Progenitor cell of endocrine pancreas (in vitro differentiated cells): ENCODE measurements at regions not wholly inside any gene's neighbourhood (a gene's known extent, or its start where the extent isn't known, plus 50 kb on each side); places are given as distances from the start of the nearest gene placed in this dataset.

ENCODE experiments used
- DNase-seq: peaks from one replicate; pipeline ENCODE4 v3.0.0; 2021; ENCODE audit warnings: low spot score; ENCODE audit not compliant: unreplicated experiment
- H3K27ac Mint-ChIP-seq: 2 replicates; pipeline ENCODE4 v1.8.0; 2021; ENCODE audit warnings: mild to moderate bottlenecking, moderate library complexity, mixed read lengths
- H3K27me3 Mint-ChIP-seq: 2 replicates; pipeline ENCODE4 v1.8.0; 2021; ENCODE audit warnings: mixed read lengths
- H3K36me3 Mint-ChIP-seq: 2 replicates; pipeline ENCODE4 v1.8.0; 2022; ENCODE audit warnings: mixed read lengths; ENCODE audit not compliant: insufficient read depth
- H3K4me1 Mint-ChIP-seq: 2 replicates; pipeline ENCODE4 v1.8.0; 2021; ENCODE audit warnings: low read depth, mixed read lengths
- H3K4me3 Mint-ChIP-seq: 2 replicates; pipeline ENCODE4 v1.8.0; 2021; ENCODE audit warnings: low read depth, mild to moderate bottlenecking, moderate library complexity, mixed read lengths
- H3K9me3 Mint-ChIP-seq: 2 replicates; pipeline ENCODE4 v1.8.0; 2021; ENCODE audit warnings: low read depth, mixed read lengths
- TF ChIP-seq, protein P1 (sequence below): fragments of 200-600 bp; sonication (generic); IDR thresholded peaks from one replicate; pipeline ENCODE4 v1.5.0; 2021; ENCODE audit warnings: antibody characterized with exemption, mild to moderate bottlenecking; ENCODE audit not compliant: unreplicated experiment

DNA sequence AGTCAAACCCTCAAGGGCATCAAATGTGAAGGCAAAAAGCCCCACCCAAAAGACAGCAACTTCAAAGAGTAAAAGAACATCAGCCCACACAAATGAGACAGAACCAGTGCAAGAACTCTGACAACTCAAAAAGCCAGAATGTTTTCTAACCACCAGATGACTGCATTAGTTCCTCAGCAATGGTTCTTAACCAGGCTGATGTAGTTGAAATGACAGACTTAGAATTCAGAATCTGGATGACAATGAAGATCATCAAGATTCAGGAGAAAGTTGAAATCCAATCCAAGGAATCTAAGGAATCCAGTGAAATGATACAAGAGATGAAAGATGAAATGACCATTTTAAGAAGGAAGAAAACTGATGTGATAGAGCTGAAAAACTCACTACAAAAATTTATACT lies 339.7 kb downstream of the KIF4B start:
- Mint-ChIP-seq H3K27ac (no peak overlapping the region), H3K9me3 (peaks cover 32% of the 10 kb centered on the region), H3K4me3 (no peak overlapping the region), H3K36me3 (peaks cover 1% of the 10 kb centered on the region), H3K27me3 (no peaks in the 10 kb centered on the region), H3K4me1 (no peaks in the 10 kb centered on the region)
- TF ChIP-seq, protein P1, sequence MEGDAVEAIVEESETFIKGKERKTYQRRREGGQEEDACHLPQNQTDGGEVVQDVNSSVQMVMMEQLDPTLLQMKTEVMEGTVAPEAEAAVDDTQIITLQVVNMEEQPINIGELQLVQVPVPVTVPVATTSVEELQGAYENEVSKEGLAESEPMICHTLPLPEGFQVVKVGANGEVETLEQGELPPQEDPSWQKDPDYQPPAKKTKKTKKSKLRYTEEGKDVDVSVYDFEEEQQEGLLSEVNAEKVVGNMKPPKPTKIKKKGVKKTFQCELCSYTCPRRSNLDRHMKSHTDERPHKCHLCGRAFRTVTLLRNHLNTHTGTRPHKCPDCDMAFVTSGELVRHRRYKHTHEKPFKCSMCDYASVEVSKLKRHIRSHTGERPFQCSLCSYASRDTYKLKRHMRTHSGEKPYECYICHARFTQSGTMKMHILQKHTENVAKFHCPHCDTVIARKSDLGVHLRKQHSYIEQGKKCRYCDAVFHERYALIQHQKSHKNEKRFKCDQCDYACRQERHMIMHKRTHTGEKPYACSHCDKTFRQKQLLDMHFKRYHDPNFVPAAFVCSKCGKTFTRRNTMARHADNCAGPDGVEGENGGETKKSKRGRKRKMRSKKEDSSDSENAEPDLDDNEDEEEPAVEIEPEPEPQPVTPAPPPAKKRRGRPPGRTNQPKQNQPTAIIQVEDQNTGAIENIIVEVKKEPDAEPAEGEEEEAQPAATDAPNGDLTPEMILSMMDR = no peak
- no peak for DNase-seq

DNA sequence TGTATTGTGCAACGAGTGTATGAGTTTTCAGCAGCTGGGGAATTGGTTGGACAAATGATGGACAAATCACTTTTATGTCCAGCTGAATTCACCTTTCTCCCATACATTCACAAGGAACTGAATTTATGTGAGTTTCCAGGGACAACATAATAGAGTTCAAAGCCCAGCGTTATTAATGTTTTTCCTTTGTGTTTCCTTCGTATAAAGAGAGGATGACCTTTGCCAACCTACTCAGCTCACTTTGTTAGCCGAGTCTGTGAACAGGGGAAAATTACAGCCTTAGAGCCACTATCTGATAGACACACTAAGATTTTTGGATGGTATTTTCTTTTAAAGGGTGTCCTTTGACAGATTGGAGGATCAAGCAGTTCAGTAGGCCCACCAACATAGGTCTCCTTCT lies 352.5 kb downstream of the KIF4B start:
- Mint-ChIP-seq H3K4me3 (no peak overlapping the region), H3K9me3 (no peaks in the 10 kb centered on the region), H3K27ac (no peak overlapping the region), H3K4me1 (no peaks in the 10 kb centered on the region), H3K36me3 (no peaks in the 10 kb centered on the region), H3K27me3 (no peaks in the 10 kb centered on the region)
- no peak for DNase-seq
- TF ChIP-seq, protein P1 = no peak

DNA sequence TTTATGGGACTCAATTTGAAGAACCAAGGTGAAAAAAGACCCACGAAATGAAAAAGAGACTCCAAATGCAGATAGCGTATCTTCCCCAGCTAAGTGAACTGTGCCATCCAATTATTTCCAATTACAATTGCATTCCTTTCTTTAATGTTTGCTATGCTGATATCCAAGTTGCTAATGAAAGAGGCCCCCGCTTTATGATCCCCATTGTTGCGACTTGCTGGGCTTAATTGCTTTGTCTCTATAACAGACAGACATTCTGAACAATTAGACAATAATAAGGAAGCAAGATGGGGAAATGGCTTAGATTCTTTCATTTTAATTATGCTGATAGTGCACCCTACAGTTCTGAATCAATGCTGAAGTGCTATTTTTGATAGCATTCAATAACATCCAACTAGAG lies 354.3 kb downstream of the KIF4B start:
- DNase-seq = no peak
- H3K4me3 Mint-ChIP-seq = no peak overlapping the region
- H3K27ac Mint-ChIP-seq = no peak overlapping the region
- H3K4me1 Mint-ChIP-seq = no peaks in the 10 kb centered on the region
- TF ChIP-seq, protein P1 = no peak
- H3K27me3 Mint-ChIP-seq = no peaks in the 10 kb centered on the region
- peaks cover 6% of the 10 kb centered on the region for H3K9me3 Mint-ChIP-seq
- no peaks in the 10 kb centered on the region for H3K36me3 Mint-ChIP-seq

DNA sequence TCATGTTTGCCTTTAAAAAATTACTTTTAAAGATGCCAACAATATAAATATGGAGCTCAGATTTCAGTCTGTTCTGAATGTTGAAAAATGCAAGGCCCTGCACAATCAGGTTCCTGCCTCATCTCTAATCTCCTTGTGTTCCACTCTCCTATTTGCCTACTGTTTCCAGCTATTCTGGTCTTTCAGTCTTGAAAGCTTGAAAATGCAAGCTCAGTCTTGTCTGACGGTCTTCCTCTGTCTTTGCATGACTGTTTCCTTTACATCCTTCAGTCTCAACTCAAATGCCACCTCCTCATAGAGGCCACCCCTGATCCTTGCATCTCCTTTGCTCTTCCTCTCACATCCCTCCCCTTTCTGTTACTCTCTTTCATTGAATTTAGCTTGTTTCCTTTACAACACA lies 354.9 kb downstream of the KIF4B start:
- no peaks in the 10 kb centered on the region for H3K36me3 Mint-ChIP-seq
- no peaks in the 10 kb centered on the region for H3K4me1 Mint-ChIP-seq
- H3K9me3 Mint-ChIP-seq = peaks cover 8% of the 10 kb centered on the region
- H3K27me3 Mint-ChIP-seq = no peaks in the 10 kb centered on the region
- H3K27ac Mint-ChIP-seq = no peak overlapping the region
- no peak for DNase-seq
- no peak overlapping the region for H3K4me3 Mint-ChIP-seq
- TF ChIP-seq, protein P1 = no peak

DNA sequence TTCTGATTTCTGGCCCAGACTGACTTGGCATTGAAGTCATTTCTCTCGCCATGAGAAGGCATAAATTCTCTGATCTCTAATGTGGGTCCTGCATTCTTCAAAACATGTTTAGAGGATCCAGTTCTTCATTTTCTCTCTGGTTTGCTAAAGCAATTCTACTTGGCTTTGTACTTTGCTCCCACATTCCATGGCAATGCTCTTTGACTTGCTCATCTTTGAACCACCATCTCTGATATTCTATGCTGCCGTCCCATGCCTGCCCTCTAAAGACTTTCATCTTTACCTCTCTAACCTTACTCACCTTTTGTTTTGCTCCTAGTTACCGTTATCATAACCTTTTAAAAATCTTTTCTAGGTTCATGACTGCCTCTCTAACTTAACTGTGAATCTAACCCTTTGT lies 366.9 kb downstream of the KIF4B start:
- Mint-ChIP-seq H3K9me3 (peaks cover 6% of the 10 kb centered on the region), H3K36me3 (no peaks in the 10 kb centered on the region), H3K4me1 (no peaks in the 10 kb centered on the region), H3K27ac (no peak overlapping the region), H3K4me3 (no peak overlapping the region), H3K27me3 (no peaks in the 10 kb centered on the region)
- TF ChIP-seq, protein P1 = no peak
- no peak for DNase-seq
